Right lobe of liver (tissue), 6 donors: ENCODE measurements at regions not wholly inside any gene's neighbourhood (a gene's known extent, or its start where the extent isn't known, plus 50 kb on each side); places are given as distances from the start of the nearest gene placed in this dataset.

Experiments used
- ATAC-seq, 4 donors: fragments of 200-7000 bp; cut with Tn5 transposase; one replicate each; pipeline ENCODE4 v1.9.1; 2020; ENCODE audit warnings: mild to moderate bottlenecking in 4 of 4, moderate library complexity in 4 of 4
- DNase-seq, 3 donors: peaks; one replicate each; pipeline ENCODE4 v3.0.0-alpha.2; 2020
- H3K27ac ChIP-seq, 3 donors: fragments of 200-600 bp; one replicate each; pipeline ENCODE4 v1.8.0; 2022
- H3K27me3 ChIP-seq, 2 donors: fragments of 200-600 bp; one replicate each; pipeline ENCODE4 v1.8.0; 2022
- H3K36me3 ChIP-seq, 4 donors: fragments of 200-600 bp; sonication (generic) in 1 of 4; one replicate each; pipeline versions ENCODE4 v1.5.1 to v1.8.0; 2017 to 2022; ENCODE audit warnings: control low read depth in 1 of 4
- H3K4me1 ChIP-seq, 4 donors: fragments of 200-600 bp; sonication (generic) in 1 of 4; one replicate each; pipeline versions ENCODE4 v1.5.1 to v1.8.0; 2017 to 2022; ENCODE audit warnings: control low read depth in 1 of 4
- H3K4me3 ChIP-seq, 3 donors: fragments of 200-600 bp; one replicate each; pipeline ENCODE4 v1.8.0; 2022
- H3K9me3 ChIP-seq, 4 donors: fragments of 200-600 bp; sonication (generic) in 1 of 4; one replicate each; pipeline versions ENCODE4 v1.5.1 to v1.8.0; 2017 to 2022; ENCODE audit warnings: control low read depth in 1 of 4
- CTCF ChIP-seq, 4 donors: fragments of 200-600 bp in 3 of 4; fragments of 450-650 bp in 1 of 4; IDR thresholded peaks; one replicate each; pipeline versions ENCODE4 v1.5.1 to v1.8.0; 2016 to 2022; ENCODE audit warnings: antibody characterized with exemption in 4 of 4, mild to moderate bottlenecking in 2 of 4
- POLR2A ChIP-seq: fragments of 450-650 bp; IDR thresholded peaks from one replicate; pipeline ENCODE4 v1.6.1; 2017; ENCODE audit warnings: antibody characterized with exemption, mild to moderate bottlenecking
- WGBS: methylation state at CpG from one replicate; pipeline ENCODE4 v1.1.6; 2018; ENCODE audit warnings: low coverage, low lambda C conversion rate; ENCODE audit not compliant: insufficient coverage; ENCODE audit errors: missing lambda C conversion rate; 5-methylcytosine and 5-hydroxymethylcytosine counted together
- intact Hi-C, 2 donors: fragments of 100-400 bp; cut with DNase I; formaldehyde crosslinking; loops; one replicate each; pipeline versions ENCODE4 v1.11.2 to v1.14.1; 2022
- donor health status: DM: no; HTN: yes; CAD: no.
- donor health status: DM: no; HTN: no; CAD: no.
- donor health status: DM: no; HTN: no; CAD: no.
- donor health status: DM: no; HTN: yes; CAD: no.
- donor health status: DM: no; HTN: yes; CAD: no.

- no peak for DNase-seq
- ATAC-seq: no peak
- H3K4me1 ChIP-seq: no peaks in the 10 kb centered on the region
- no peaks in the 10 kb centered on the region for H3K36me3 ChIP-seq
- TF ChIP-seq CTCF (IDR thresholded peaks at IDR 0.05) (no peak), POLR2A (no peak)
- no peak overlapping the region for H3K27ac ChIP-seq
- no peaks in the 10 kb centered on the region for H3K9me3 ChIP-seq
- intact Hi-C loops: no loop called here
- no peak overlapping the region for H3K4me3 ChIP-seq
- WGBS: 63% methylated on average over 2 of the region's 2 CpGs
- no peaks in the 10 kb centered on the region for H3K27me3 ChIP-seq
Measured at GRCh38 chr4:178148106-178148505, 705.9 kb upstream of the AGA start.

GRCh38 chr4:178165251-178165950 lies 723.2 kb upstream of the AGA start:
- no peaks in the 10 kb centered on the region for H3K4me1 ChIP-seq
- H3K36me3 ChIP-seq: no peaks in the 10 kb centered on the region
- no peak for DNase-seq
- no peak for ATAC-seq
- WGBS: 53% methylated on average over 11 of the region's 11 CpGs
- no peaks in the 10 kb centered on the region for H3K9me3 ChIP-seq
- no peak overlapping the region for H3K27ac ChIP-seq
- H3K4me3 ChIP-seq: no peak overlapping the region
- TF ChIP-seq CTCF (IDR thresholded peaks at IDR 0.05): no peak
- TF ChIP-seq POLR2A: no peak
- no peaks in the 10 kb centered on the region for H3K27me3 ChIP-seq
- intact Hi-C loops: no loop called here

GRCh38 chr4:178165951-178166308 lies 723.7 kb upstream of the AGA start:
- H3K4me1 ChIP-seq: no peaks in the 10 kb centered on the region
- no peaks in the 10 kb centered on the region for H3K27me3 ChIP-seq
- WGBS: 35% methylated on average over 5 of the region's 5 CpGs
- ATAC-seq (no peak), DNase-seq (no peak)
- no peaks in the 10 kb centered on the region for H3K36me3 ChIP-seq
- H3K4me3 ChIP-seq: no peak overlapping the region
- H3K27ac ChIP-seq: no peak overlapping the region
- TF ChIP-seq POLR2A (no peak), CTCF (IDR thresholded peaks at IDR 0.05) (no peak)
- intact Hi-C loops: no loop called here
- no peaks in the 10 kb centered on the region for H3K9me3 ChIP-seq

GRCh38 chr4:178173771-178174170 lies 731.5 kb upstream of the AGA start:
- no peak overlapping the region for H3K27ac ChIP-seq
- H3K27me3 ChIP-seq: no peaks in the 10 kb centered on the region
- no peaks in the 10 kb centered on the region for H3K9me3 ChIP-seq
- WGBS: 63% methylated on average over 6 of the region's 6 CpGs
- intact Hi-C loops: no loop called here
- no peak overlapping the region for H3K4me3 ChIP-seq
- no peaks in the 10 kb centered on the region for H3K36me3 ChIP-seq
- DNase-seq (no peak), ATAC-seq (no peak)
- no peak for TF ChIP-seq POLR2A
- TF ChIP-seq CTCF (IDR thresholded peaks at IDR 0.05): no peak
- H3K4me1 ChIP-seq: no peaks in the 10 kb centered on the region

- no peaks in the 10 kb centered on the region for H3K27me3 ChIP-seq
- TF ChIP-seq CTCF (IDR thresholded peaks at IDR 0.05): no peak
- no peak for TF ChIP-seq POLR2A
- no peaks in the 10 kb centered on the region for H3K9me3 ChIP-seq
- H3K4me3 ChIP-seq: no peak overlapping the region
- intact Hi-C loops: no loop called here
- 55% methylated on average over 2 of the region's 2 CpGs for WGBS
- no peaks in the 10 kb centered on the region for H3K4me1 ChIP-seq
- ATAC-seq (no peak), DNase-seq (no peak)
- H3K36me3 ChIP-seq: no peaks in the 10 kb centered on the region
- no peak overlapping the region for H3K27ac ChIP-seq
Measured at GRCh38 chr4:178174756-178175155, 732.5 kb upstream of the AGA start.
